ENCODE measurements at regions not wholly inside any gene's neighbourhood (a gene's known extent, or its start where the extent isn't known, plus 50 kb on each side); places are given as distances from the start of the nearest gene placed in this dataset.

DNA sequence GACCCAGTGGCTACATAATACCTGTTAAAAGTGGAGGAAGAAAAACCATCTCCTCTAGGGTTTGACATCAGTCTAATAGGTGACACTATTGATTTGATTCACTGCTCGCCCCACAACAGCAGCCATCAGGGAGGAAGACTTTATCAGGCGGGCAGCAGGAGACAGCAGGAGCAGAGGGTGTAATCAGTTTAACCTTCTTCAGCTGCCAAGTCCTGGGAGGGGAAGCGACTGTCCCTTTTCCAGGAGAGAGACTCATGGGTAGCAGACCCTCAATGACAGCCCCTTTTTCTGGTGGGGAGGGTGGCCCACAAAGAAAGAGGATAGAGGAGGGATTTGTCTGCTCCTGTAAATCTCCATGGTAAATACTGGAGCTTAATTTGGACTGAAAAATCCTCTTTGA lies 291.8 kb downstream of the HAPSTR1 start:
- no peak for DNase-seq

DNA sequence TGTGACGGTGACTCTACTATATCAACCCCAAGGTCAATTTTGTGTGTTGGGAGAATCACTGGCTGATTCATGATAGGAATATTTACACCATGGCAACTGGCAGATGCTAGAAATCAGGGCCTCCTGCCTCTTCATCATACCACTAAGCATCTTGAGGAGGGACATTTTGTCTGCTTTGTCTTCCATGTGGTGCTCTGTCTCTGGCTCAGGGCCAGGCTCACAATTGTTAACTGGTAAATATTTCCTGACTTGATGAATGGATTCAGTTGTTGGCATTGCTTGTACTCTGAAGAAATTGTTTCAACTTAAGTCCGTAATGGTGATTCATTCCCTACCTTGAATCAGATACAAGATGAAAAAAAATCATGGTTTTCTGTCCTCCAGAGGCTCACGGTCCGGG lies 292.7 kb downstream of the HAPSTR1 start:
- no peak for DNase-seq

DNA sequence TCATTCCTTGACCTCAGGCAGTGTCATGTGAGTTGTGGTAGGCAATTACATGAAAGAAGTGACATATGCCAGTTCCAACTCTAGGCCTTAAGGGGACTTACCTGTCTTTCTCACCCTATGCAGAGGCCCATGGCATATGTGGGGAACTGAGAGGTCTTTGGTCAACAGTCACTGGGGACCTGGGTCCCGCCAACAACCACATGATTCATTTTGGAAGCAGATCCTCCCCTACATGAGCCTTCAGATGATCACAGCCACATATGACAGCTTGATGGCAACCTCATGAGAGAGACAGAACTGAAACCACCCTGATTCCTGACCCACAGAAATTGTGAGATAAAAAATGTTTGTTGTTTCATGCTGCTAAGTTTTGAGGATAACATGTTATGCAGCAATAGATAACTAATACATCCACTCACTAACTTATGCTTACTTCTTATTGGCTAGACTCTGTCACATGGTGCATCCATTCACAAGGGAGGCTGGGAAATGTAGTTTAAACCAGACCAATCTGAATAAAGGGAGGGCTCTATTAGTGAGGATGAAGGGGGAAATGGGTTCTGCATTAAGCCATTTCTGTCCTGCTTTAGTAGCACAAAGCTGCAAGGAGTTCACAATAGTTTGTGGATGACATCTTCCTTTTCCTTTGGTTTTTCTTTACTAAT lies 298.2 kb downstream of the HAPSTR1 start:
- no peak for DNase-seq

- DNase-seq, result no peak
Measured at GRCh38 chr16:9392956-9393355, 301.5 kb downstream of the HAPSTR1 start.

GRCh38 chr16:9393591-9393990 lies 302.1 kb downstream of the HAPSTR1 start:
- DNase-seq, result no peak

DNA sequence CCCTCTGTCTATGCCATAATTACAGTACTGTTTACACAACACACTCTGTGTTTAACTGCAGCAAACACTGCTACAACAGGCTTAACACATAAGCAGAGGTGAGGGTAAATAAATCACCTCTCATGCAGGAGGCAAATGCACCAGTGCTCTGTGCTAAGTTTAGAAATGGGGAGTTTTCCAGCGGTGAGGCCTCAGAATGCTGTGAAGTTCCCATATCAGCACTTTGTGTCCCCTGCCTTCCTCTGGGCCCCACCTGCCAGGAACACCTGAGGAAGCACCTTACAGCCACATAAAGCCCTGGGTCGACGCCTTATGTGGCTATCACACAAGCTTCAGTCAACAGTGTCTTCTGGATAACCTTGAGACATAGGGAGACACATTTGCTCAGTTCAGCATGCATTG lies 304.5 kb downstream of the HAPSTR1 start:
- no peak for DNase-seq

GRCh38 chr16:9399573-9399972 lies 308.1 kb downstream of the HAPSTR1 start:
- DNase-seq, result no peak

- no peak for DNase-seq
Measured at GRCh38 chr16:9401173-9401572, 309.7 kb downstream of the HAPSTR1 start.

DNA sequence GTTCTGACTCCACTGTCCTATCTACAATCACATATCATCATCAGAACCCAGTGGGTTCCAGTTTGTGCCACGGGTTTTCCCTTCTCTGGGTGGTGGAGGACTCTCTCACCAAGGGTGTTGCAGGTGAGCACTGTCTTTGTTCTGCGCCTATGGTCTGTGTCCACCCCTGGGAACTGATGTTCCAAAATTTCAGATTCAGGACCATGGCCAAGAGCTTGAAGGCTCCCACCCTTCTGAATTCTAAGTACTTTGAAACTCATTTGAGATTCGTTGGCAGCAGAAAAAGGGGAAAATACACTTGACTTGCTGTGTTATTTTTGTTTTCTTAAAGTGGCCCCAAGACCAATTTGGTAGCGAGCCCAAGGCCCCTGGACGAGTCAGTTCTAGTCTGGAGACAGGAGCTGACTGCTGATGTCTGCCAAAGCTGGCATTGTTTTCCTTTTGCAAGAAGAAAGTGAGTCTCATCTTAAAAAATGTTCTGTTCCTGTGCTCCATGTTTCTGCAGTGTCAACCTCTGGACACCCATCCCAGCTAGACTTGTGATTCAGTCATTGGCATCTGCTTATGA lies 310.9 kb downstream of the HAPSTR1 start:
- no peak for DNase-seq

GRCh38 chr16:9404811-9405210 lies 313.4 kb downstream of the HAPSTR1 start:
- DNase-seq, result no peak

GRCh38 chr16:9406038-9406712 lies 314.7 kb downstream of the HAPSTR1 start:
- DNase-seq, result no peak

DNA sequence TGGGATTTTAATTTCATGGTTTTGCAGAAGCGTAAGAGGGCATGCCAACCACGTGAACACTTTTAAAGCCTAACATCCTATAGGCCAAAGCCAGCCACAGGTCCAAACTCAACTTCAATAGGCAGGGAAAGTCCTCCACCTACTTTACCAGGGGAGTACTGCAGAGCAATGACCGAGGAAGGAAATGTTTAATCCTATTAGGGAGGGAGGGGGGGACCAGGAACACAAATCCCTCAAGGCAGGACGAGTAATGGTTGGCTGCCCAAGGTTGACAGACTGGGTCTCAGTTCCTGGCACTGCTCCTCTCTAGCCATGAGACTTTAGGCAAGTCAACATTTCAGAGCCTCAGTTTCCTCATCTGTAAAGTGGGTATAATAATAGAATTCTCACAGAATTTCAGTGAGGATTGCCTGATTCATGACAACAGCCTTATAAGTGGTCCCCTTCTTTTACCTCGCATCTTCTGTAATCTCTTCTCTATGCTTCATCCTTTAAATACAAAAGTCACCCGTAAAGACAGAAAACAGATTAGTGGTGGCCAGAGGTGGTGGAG lies 315.8 kb downstream of the HAPSTR1 start:
- DNase-seq, result no peak

DNA sequence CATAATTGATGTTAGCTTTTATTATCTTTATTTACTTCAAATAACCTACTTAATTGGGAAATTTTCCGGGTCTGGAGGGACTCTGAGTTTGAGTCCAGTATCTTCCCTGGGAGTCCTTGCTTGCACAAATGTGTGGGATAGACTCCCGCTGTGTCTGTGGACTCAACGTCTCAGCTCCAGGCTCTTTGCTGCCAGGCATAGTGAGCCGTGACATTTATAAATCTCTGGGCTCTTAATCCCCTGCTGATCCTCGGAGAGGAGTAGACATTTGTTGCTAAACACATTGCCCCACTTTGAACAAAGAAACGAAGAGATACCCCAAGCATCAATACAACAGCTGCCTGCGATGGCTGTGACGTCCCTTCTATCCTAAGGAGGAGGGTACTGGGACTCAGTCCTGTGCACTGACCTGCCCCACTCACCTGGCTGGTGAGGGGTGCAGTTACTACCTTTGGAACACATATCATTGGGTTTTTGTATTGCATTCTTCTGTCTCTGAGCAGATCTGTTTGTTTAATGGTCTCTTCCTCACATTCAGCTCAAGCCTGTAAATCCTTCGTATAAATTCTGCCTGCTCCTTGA lies 316.9 kb downstream of the HAPSTR1 start:
- no peak for DNase-seq

DNA sequence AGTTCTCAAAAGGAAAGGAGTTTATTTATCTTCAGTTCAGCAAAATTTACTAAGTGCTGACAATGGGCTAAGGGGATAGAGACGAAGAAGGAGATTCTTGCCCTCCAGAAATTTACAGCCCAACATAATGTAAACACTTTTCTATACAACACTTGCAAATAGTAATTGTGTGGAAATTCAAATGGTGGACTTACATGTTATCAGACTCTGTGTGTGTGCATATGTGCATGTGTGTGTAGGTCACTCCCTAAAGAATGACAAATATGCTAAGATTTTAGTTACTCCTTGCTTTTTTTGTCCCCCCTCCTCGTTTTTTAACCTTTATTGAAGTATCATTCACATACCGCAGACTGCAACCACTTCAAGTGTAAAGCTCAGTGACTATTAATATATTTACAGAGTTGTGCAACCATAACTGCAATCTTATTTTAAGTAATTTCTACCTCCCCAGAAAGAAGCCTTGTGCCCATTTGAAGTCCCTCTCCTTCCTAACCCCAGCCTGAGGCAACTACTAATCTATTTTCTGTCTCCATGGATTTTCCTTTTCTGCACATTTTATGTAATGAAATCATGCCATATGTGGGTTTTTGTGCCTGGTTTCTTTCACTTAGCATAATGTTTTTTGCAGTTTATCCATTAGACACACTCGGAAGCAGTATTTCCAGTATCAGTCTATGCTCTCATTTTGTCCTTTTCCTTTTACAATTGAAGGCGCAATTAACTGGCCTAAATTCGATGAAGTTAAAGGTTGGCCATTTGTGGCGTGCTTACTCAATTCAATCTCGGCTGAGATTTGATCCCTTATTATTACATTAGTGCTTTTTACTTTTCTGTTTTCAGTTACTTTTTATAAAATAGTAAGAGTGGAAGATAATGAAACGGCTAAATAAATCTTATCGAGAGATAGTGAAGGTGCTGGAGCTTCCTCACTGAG lies 318.4 kb downstream of the HAPSTR1 start:
- no peak for DNase-seq

GRCh38 chr16:9411426-9411825 lies 320.0 kb downstream of the HAPSTR1 start:
- no peak for DNase-seq

DNA sequence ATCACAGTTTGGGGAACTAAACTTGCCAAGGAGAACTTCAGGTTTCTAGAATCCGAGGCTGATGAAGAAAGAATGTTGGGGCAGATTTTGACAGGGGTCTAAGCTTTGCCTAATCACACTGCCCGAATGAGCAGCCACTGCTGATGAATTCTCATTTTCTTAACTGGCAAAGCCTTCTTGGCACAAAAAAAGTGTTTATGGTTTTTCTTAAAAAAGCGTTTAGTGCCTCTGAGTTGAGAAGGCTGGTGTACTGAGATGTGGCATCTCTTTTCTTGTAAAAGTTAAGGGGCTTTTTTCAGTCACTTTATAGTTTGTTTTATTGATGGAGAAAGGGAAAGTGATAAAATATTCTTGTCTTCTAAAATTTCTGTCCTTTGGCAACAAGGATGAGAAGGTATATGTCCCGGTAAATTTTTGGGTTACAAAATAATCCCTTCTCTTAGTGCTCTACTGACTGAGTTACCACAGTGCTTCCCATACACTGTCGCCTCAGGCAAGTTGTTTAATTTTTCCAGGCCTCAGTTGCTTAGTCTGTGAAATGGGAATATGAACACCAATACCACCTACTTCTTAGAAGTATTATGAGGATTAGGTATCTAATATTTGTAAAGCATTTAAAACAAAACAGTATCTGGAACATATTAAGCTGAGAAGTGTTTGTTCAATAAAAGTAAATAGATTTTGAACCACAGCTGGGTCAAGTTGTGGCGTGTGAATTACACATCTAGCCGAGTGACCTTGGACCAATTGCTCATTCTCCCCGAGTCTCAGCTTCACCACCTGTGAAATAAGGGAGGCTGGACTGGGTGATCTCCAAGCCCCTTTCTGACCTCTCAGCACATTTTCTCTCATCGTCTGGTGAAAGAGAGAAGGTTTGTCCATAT lies 320.8 kb downstream of the HAPSTR1 start:
- DNase-seq, result no peak

GRCh38 chr16:9412915-9413264 lies 321.4 kb downstream of the HAPSTR1 start:
- no peak for DNase-seq

- no peak for DNase-seq
Measured at GRCh38 chr16:9415545-9415944, 324.1 kb downstream of the HAPSTR1 start.

DNA sequence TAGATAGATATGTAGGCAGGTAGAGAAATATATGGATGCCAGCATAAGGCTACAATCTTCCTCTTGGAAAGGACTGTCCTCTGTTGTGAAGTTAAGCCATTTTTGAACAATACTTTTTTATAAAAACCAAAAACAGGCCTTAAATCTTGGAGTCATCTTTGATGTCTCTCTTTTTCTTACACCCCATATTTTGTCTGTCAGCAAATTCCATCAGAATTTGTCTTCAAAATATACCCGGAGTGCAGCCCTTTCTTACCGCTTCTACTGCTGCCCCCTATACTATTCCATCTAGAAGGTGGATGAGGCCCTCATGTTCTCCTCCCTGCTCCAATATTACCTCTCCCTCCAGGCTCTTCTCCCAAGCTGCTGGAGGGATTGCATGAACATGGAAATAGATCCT lies 326.5 kb downstream of the HAPSTR1 start:
- DNase-seq, result no peak

DNA sequence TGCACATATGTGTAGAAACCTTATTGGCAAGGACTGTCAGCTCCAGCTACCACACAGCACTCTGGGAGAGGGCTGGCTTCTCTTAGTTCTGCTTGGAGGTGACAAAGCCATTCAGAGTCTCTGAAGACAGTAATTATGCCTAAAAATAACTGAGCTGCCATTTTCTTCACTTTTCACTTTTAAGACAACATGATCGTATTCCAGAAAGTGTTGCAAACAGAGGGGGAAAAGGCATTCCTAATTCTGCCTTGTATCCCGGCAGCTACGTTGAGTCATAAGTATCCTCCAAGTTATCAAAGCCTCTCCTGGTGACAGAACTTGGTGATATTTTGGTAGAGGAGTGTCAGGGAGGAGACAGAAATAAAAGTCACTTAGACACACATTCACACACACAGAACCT lies 327.7 kb downstream of the HAPSTR1 start:
- DNase-seq, result no peak

DNA sequence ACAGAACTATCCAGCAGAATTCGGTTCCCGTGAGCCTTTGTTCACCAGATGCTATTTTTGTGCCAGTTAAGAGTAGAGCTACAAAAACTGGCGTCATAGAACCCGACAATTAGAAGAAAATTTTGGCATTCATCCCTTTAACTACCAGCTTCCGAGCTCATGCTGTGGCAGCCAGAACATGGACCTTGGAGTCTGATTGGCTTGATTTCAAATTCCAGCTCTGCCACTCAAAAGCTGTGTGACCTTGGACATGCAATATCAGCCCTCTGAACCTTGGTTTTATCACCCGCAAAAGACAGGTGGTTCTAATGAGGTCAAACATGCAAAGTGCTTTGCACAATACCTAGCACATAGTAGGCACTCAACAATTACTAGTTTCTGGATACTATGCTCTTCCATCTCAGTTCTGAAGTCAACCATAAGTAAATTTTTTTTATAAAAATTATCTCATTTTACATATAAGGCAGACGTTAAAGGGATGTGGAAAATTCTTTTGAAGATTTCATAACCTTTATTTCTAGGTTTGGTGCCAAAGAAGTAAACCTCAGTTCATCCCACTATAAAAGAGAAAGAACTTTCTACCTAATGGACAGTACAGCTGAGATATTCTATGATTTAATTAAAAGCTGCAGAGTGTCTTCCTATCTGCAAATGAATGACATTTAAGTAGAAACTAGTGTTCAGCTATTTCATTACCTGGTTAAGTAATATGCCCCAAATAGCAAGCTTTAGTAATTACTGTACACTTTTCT lies 331.5 kb downstream of the HAPSTR1 start:
- DNase-seq, result no peak

Data from NCI-H510A (cell line).